ENCODE measurements at regions not wholly inside any gene's neighbourhood (a gene's known extent, or its start where the extent isn't known, plus 50 kb on each side); places are given as distances from the start of the nearest gene placed in this dataset.

GRCh38 chr14:34220921-34221320 lies 241.1 kb downstream of the SPTSSA start:
- H3K4me1 Mint-ChIP-seq (ENCODE audit: low read depth, unreplicated experiment): peaks cover 46% of the 10 kb centered on the region
- intact Hi-C loops (cut with micrococcal nuclease; ENCODE audit: unreplicated experiment): loop anchor here (5.0 kb wide), 1 partner anchor 49 kb away; no protein-coding TSS in a partner anchor
- H3K9me3 Mint-ChIP-seq (ENCODE audit: low read depth, unreplicated experiment): peaks cover 3% of the 10 kb centered on the region
- H3K4me3 Mint-ChIP-seq (ENCODE audit: low read depth, unreplicated experiment): no peak overlapping the region
- no peak for TF ChIP-seq CTCF (IDR thresholded peaks at IDR 0.05; ENCODE audit: unreplicated experiment)
- CTCF ChIA-PET: interaction anchor here (0.9 kb wide), 1 partner anchor 122 kb away, joined by 3 read pairs; no protein-coding TSS in a partner anchor
- H3K36me3 Mint-ChIP-seq (ENCODE audit: insufficient read depth, unreplicated experiment): no peaks in the 10 kb centered on the region
- no peak for DNase-seq
- no peaks in the 10 kb centered on the region for H3K27me3 Mint-ChIP-seq (ENCODE audit: unreplicated experiment)
- BruUV-seq (replicated peaks): no TSS peak
- H3K27ac Mint-ChIP-seq (ENCODE audit: unreplicated experiment): peak overlapping the region; percentile 6

GRCh38 chr14:34220378-34220706 lies 241.7 kb downstream of the SPTSSA start:
- peaks cover 3% of the 10 kb centered on the region for H3K9me3 Mint-ChIP-seq (ENCODE audit: low read depth, unreplicated experiment)
- no peak for TF ChIP-seq CTCF (IDR thresholded peaks at IDR 0.05; ENCODE audit: unreplicated experiment)
- BruUV-seq (replicated peaks): no TSS peak
- intact Hi-C loops (cut with micrococcal nuclease; ENCODE audit: unreplicated experiment): loop anchor here (5.0 kb wide), 1 partner anchor 48 kb away; no protein-coding TSS in a partner anchor
- H3K4me3 Mint-ChIP-seq (ENCODE audit: low read depth, unreplicated experiment): no peak overlapping the region
- no peaks in the 10 kb centered on the region for H3K27me3 Mint-ChIP-seq (ENCODE audit: unreplicated experiment)
- no peak overlapping the region for H3K27ac Mint-ChIP-seq (ENCODE audit: unreplicated experiment)
- H3K36me3 Mint-ChIP-seq (ENCODE audit: insufficient read depth, unreplicated experiment): no peaks in the 10 kb centered on the region
- CTCF ChIA-PET: interaction anchor here (0.9 kb wide), 1 partner anchor 121 kb away, joined by 3 read pairs; no protein-coding TSS in a partner anchor
- DNase-seq: no peak
- H3K4me1 Mint-ChIP-seq (ENCODE audit: low read depth, unreplicated experiment): peaks cover 44% of the 10 kb centered on the region

- Mint-ChIP-seq H3K27ac (ENCODE audit: unreplicated experiment) (no peak overlapping the region), H3K4me1 (ENCODE audit: low read depth, unreplicated experiment) (peaks cover 42% of the 10 kb centered on the region), H3K4me3 (ENCODE audit: low read depth, unreplicated experiment) (no peak overlapping the region), H3K27me3 (ENCODE audit: unreplicated experiment) (no peaks in the 10 kb centered on the region), H3K9me3 (ENCODE audit: low read depth, unreplicated experiment) (peaks cover 3% of the 10 kb centered on the region), H3K36me3 (ENCODE audit: insufficient read depth, unreplicated experiment) (no peaks in the 10 kb centered on the region)
- CTCF ChIA-PET: interaction anchor here (0.6 to 0.9 kb wide), 2 partner anchors 121 to 1438 kb away, joined by 3 to 7 read pairs; no protein-coding TSS in a partner anchor
- TF ChIP-seq CTCF (IDR thresholded peaks at IDR 0.05; ENCODE audit: unreplicated experiment): no peak
- intact Hi-C loops (cut with micrococcal nuclease; ENCODE audit: unreplicated experiment): loop anchor here (5.0 kb wide), 1 partner anchor 48 kb away; no protein-coding TSS in a partner anchor
- DNase-seq: no peak
- BruUV-seq (replicated peaks): no TSS peak
Measured at GRCh38 chr14:34219661-34220377, 242.2 kb downstream of the SPTSSA start.

GRCh38 chr14:34218881-34219280 lies 243.2 kb downstream of the SPTSSA start:
- H3K4me3 Mint-ChIP-seq (ENCODE audit: low read depth, unreplicated experiment): no peak overlapping the region
- CTCF ChIA-PET: no interaction called here
- intact Hi-C loops (cut with micrococcal nuclease; ENCODE audit: unreplicated experiment): no loop called here

More at GRCh38 chr14:34218881-34219280, 243.2 kb downstream of the SPTSSA start:
- H3K36me3 Mint-ChIP-seq (ENCODE audit: insufficient read depth, unreplicated experiment): no peaks in the 10 kb centered on the region
- H3K27ac Mint-ChIP-seq (ENCODE audit: unreplicated experiment): no peak overlapping the region
- H3K4me1 Mint-ChIP-seq (ENCODE audit: low read depth, unreplicated experiment): peaks cover 33% of the 10 kb centered on the region
- BruUV-seq (replicated peaks): no TSS peak
- DNase-seq: no peak
- H3K9me3 Mint-ChIP-seq (ENCODE audit: low read depth, unreplicated experiment): no peaks in the 10 kb centered on the region
- H3K27me3 Mint-ChIP-seq (ENCODE audit: unreplicated experiment): no peaks in the 10 kb centered on the region
- no peak for TF ChIP-seq CTCF (IDR thresholded peaks at IDR 0.05; ENCODE audit: unreplicated experiment)

Data from Calu3 (cell line).